Head of caudate nucleus (tissue), 42 donors: ENCODE measurements at regions not wholly inside any gene's neighbourhood (a gene's known extent, or its start where the extent isn't known, plus 50 kb on each side); places are given as distances from the start of the nearest gene placed in this dataset.

Source experiments
- DNase-seq, 42 donors: peaks; one replicate each; pipeline versions ENCODE4 v3.0.0 to v3.0.0-alpha.2; 2020 to 2021; ENCODE audit warnings: mixed read lengths in 7 of 42
- intact Hi-C: fragments of 100-400 bp; cut with DNase I; formaldehyde crosslinking; loops from one replicate; pipeline ENCODE4 v1.15.0; 2022

DNA sequence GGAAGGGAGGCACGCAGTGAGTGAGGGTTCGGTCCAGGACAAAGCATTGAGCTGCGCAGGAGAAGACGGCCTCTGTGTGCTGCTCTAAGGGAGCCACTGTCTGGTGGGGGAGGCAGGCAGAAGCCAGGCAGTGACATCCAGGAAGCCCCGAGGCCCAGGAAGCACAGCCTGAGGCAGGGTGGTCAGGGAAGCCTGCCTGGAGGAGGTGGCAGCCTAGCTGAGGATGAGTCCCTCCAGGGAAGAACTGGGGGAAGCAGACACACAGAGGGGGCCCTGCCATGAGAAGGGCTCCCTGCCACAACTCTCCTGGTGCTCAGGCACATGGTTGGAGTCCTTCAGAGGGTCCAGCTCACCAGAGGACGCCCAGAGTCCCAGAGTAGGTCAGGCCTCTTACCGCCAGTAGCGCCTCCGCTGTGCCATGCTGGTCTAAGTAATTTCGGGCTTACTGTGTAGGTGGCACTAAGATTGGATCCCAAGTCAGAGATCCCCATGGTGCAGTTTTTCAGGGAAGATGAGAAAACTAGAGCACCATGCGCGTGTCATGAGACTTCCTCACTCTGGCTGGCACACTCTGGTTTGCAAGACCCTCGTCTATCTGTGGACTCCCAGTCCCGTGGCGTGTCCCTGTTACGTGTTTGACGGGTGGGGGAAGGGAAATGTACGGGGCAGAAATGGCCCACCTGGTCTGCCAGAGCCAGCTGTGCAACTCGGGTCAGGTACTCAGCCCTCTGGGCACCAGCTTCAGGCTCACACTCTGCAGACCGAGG lies 887.2 kb downstream of the BRD1 start:
- intact Hi-C loops, result no loop called here
- DNase-seq, result peak in 9 of 42 donors; percentile 6 to 34 (median 14)

DNA sequence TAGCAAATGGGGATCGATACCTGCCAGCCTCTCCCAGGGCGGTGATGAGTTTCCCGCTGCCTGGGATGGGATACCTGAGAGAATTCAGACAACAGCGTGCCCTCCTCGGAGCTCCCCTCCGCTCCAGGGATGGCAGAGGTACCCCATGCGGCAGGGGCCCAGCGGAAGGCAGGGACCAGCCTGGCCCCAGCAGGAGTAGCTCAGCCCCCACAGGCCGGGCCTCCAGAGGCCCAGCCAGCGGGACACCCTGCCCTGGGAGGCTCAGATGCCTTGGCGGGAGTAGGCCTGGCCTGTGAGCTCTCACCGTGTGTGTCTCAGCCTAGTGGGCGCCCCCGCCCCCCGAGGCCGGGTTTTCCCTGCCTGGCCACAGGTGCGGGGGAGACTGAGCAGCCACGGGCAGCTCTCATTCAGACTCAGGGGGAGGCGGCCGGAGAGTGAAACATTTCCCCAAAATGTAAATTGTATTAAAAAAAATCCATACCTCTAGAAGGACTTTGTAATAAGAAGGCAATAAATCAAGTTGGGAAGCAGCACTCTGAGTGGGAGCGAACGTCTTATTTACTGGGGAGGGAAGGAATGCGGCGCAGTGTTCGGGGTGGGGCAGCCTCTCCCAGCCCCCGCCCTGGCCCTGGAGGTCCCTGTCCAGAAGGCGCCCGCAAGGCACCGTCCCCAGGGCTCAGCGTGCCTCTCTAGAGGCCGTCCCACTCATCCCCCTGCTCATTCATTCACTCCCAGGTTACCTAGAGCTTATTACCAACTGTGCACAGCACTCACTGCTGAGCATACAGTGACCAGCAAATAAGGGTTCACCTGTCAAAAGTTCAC lies 888.0 kb downstream of the BRD1 start:
- intact Hi-C loops, result no loop called here
- DNase-seq, result peak in 10 of 42 donors; percentile 2 to 37 (median 22)

DNA sequence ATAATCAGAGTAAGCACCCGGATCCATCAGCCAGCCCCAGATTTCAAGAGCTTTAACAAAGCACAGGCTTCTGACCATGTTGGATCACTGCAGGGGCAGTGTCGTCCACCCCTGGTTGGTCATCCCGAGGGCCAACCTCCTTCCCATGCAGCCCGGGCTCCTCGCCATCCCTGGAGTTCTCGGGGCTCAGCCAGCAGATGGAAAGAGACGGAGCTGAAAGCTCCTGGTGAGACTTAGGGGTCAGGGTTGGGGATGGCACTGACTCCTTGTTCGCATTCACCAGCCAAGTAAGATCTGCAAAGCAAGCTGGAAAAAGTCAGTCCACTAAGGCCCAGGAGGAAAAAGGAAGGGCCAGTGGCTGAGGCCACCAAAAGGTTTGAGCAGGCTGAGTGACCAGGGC lies 888.9 kb downstream of the BRD1 start:
- DNase-seq, result peak in 9 of 42 donors; percentile 8 to 52 (median 23)
- intact Hi-C loops, result no loop called here

DNA sequence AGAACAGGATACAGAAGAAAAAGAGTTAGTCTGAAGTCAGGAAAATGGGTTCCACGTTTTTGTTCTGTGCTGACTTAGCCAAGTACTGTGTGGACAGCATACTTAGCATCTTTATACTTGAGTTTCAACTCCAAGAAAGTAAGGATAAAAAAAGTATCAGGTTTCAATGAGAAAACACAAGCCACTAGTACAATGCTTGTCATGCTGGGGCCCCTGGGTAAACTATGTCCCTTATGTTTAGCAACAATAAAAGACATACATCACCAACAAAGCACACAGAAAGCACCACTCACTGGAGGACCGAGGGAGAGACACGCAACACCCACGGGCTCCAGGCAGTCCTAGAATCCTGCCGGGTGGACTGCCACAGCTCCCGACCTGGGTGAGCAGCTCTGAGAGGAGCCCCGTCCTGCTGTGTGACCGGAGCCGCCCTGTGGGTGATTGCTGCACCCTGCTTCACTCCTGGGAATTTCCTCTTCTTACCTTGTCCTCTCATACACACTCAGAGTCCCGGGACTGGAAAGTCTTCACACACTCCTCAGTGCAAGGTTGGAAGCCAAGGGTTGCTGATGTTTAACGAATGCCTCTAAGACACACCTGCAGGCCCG lies 890.5 kb downstream of the BRD1 start:
- intact Hi-C loops, result no loop called here
- peak in 9 of 42 donors; percentile 5 to 28 (median 15) for DNase-seq

DNA sequence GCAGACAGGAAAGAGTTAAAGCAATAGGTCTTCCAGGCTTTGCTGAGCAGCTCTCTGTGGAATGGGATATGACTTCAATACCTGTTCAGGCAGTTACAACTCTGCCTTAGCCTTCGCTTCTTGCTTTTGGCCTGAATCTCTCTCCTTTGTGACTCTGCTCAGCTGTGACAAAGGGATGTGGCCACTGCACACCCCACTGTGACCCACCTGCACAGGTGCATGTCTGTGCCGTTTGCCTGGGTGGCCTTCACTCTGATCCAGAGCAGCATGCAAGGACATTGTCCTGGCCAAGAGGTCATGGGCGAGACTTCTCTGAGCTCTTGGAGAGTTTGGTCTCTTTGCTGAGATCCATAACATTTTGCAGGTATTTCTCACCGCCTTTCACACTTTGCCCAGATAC lies 891.3 kb downstream of the BRD1 start:
- DNase-seq, result peak in 9 of 42 donors; percentile 2 to 22 (median 11)
- intact Hi-C loops, result no loop called here

DNA sequence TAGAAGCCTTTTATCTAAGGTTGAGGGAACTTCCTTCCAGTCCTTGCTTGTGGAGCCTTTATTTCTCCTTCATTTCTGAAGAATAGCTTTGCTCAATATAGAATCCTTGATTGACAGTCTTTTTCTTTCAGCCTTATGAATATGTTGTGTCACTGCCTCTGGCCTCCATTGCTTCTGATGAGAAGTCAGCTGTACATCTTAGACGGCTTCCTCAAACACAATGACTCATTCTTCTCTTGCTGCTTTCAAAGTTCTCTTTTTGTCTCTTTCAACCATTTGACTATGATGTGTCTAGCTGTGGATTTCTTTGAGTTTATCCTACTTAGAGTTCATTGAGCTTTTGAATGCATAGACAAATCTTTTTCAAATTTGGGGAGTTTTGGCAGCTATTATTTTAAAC lies 893.2 kb downstream of the BRD1 start:
- DNase-seq, result no peak
- intact Hi-C loops, result no loop called here

DNA sequence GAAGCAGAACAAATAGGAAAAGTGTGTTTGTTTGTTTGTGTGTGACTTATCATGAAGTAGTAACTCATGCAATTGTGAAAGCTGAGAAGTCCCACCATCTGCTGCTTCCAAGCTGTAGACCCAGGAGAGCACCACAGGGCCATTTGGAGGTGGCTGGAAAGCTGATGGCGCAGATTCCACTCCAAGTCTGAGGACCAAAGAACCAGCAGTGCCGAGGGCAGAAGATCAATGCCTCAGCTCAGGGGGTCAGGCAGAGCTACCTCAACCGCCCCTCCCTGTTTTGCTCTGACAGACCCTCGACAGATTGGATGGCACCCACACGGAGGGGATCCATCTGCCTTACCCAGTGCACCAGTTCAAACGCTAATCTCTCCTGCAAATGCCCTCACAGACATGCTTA lies 896.2 kb downstream of the BRD1 start:
- intact Hi-C loops, result no loop called here
- peak in 6 of 42 donors; percentile 3 to 28 (median 14) for DNase-seq

DNA sequence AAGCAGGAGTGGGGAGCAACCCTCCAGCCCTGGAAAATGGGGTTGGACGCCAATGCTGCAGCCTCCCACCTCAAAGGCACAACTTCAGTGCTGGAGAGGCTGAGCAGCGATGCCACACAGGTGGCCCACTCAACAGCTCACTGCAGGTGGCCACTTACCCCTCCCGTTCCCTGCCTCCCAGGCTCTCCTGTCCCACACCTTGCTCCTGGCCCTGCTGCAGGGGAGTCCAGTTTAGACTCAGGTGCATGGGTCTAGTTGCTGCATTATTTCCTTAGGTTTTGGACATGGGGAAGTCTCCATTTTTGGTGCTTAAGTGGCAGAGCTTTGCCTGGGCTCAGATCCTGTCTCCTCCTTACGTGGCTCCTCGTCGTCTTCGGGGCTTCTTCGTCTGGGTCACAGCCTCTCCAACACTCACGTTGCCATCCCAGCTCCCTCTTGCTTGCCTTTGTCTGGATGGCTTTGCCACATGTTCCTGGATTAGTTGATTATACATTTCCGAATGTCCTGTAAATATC lies 898.3 kb downstream of the BRD1 start:
- peak in 11 of 42 donors; percentile 4 to 35 (median 14) for DNase-seq
- intact Hi-C loops, result no loop called here

DNA sequence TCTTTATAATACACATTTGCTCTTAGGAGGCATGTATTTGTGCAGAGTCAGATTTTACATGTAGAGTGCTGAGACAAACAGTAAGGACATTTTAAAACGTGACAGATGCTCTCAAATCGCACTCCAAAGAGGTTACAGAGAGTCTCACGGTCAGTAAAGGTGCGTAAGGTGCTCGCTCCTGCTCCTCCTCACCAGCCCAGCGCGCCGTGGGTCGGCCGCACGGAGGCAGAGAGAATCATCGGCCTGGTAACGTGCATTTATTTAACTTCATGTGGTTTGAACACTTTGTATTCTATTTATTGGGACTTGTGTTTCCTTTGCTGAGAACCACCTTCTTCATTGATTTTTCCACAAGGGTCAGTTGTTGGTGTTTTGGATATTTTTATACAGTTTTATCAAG lies 900.1 kb downstream of the BRD1 start:
- intact Hi-C loops, result no loop called here
- DNase-seq, result peak in 2 of 42 donors; percentile 7 to 12

DNA sequence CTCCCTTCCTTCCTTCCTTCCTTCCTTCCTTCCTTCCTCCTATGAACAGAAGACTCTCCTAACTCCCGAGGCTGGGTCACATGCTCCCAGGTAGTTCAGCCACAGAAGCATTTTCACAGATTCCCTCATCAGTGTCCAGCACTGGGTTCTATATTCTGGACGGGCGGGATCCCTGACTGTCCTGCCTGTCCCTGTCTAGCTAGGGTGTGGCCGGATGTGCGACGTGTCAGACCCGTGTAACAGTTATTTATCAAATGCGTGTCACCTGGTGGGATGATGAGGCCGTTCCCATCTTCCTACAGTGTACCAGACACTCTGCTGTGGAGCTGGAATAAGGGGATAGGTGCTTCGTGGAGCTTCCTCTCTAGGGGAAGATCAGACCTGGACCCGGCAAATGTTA lies 901.0 kb downstream of the BRD1 start:
- DNase-seq, result peak in 10 of 42 donors; percentile 2 to 42 (median 12)
- intact Hi-C loops, result no loop called here

DNA sequence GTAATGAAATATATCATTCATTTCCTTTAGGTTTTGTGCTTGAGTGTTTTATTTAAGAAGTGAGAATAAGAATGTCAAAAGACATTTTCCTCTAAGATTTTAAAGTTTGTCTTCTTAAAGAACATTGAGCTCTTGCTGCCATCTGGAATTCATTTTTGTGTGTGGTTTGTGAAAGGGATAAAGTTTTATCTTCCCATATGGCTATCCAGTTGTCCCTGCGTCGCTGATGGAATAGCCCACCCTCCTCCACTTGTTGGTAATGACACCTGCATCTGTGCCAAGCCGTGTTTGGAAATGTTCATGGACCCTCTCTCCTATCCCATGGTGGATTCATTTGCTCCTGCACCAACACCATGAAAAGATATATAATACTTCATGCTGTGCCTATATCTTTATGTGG lies 901.5 kb downstream of the BRD1 start:
- intact Hi-C loops, result no loop called here
- peak in 4 of 42 donors; percentile 3 to 34 (median 8) for DNase-seq

DNA sequence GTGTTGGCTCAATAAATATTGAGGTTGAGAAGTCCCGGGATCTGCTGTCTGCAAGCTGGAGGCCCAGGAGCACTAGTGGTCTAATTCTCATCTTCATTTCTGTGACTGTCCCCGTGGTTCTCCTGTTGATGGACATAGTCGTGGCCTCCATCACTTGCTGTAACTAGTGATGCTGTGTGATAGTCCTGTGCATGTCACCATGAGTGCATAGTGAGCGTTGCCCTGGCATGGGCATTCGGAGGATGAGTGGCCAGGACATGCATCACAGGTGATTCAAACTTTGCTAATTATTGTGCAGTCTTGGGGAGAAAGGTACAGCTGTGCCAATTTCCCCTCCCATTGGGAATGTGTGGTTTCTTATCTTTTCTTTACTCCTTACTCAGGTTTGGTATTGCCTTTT lies 902.2 kb downstream of the BRD1 start:
- intact Hi-C loops, result no loop called here

DNA sequence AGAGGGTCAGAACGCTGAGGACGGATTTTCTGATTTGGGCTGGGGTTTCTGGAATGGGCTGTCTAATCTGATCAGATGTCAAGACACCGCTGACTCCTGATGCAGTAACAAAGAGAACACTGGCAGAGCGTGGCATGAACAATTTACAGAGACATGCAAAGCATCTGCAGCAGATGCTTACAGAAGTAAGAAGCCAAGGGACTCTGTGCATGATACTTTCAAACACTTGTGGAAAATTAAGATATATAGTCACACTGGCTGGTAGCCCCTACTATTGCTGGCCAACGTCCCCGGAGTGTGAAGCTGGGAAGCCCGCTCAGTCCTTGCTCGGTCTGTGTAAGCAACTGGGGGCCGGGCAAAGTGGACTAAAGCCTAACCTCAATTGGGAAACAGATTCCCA lies 903.7 kb downstream of the BRD1 start:
- peak in 9 of 42 donors; percentile 5 to 51 (median 14) for DNase-seq
- intact Hi-C loops, result no loop called here

More for the DNA sequence above, 902.2 kb downstream of the BRD1 start:
- DNase-seq, result peak in 8 of 42 donors; percentile 3 to 35 (median 7)

DNA sequence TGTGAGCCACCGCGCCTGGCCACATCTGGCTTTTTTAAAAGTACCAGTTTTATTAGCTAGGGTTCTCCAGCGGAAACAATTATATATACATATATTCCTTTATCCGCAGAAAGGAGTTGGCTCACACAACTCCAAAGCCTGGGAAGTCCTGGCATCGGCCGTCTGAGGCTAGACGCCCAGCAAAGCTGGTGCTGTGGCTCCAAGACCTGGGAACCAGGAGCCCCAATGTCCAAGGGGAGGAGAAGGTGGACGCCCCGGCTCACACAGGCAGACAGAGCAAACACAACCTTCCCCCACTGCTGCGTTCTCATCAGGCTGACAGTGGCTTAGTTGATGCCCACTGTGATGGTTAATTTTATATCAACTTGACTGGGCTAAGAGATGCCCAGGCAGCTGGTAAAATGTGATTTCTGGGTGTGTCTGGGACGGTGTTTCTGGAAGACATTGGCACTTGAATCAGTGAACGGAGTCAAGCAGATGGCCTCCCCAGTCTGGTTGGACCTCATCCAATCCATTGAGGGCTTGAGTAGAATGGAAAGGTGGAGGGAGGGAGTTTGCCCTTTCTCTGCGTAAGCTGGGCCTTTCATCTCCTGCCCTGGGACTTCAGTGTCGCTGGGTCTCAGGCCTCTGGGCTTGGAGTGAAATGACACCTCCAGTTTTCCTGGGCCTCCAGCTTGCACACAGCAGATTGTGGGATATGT lies 904.4 kb downstream of the BRD1 start:
- intact Hi-C loops, result no loop called here

DNA sequence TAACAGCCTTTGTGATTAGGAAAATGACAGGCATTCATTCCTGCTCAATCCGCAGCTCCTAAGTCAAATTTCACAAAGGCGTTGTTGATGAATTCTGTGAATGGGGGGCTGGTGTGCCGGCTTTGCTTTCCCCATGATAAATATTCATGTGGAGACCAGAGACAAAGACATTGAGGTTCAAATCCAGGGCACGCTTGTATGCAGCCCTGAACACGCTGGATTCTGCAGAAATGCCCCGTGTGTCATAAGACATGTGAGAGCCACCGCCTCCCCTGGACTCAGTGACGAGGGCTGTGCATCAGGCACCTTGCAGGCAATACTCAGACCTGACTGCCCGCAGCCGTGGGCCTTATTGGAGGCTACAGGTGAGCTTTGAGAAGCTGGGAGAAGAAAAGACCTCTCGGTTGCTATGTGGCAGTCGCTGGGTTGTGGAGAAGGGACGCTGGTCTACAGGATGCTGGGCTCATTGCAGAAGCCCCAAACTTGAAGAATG lies 906.2 kb downstream of the BRD1 start:
- intact Hi-C loops, result no loop called here
- peak in 41 of 42 donors; percentile 34 to 91 (median 79) for DNase-seq

More for the DNA sequence above, 904.4 kb downstream of the BRD1 start:
- peak in 11 of 42 donors; percentile 6 to 48 (median 16) for DNase-seq

DNA sequence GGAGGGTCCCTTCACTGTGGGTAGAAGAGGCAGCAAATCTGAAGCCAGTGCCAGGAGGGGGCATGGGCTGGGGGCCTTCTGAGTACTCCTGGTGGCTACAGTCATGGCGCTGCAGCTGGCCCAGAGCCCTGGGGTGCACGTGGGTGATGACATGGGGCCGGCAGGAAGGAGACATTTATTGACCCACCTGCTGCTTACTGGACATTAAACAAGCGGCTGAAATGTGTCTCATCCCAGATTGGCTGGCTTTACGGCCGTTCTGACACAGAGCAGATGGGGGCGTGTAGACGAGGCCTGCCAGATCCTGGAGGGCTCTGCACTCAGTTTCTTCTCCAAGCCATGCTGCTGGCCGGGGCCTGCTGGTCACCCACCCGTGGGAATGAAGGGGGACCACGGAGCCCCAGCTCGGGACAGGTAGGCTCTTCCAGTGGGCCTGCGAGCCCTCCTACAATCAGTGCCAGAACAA lies 906.9 kb downstream of the BRD1 start:
- peak in 31 of 42 donors; percentile 10 to 86 (median 53) for DNase-seq
- intact Hi-C loops, result no loop called here

DNA sequence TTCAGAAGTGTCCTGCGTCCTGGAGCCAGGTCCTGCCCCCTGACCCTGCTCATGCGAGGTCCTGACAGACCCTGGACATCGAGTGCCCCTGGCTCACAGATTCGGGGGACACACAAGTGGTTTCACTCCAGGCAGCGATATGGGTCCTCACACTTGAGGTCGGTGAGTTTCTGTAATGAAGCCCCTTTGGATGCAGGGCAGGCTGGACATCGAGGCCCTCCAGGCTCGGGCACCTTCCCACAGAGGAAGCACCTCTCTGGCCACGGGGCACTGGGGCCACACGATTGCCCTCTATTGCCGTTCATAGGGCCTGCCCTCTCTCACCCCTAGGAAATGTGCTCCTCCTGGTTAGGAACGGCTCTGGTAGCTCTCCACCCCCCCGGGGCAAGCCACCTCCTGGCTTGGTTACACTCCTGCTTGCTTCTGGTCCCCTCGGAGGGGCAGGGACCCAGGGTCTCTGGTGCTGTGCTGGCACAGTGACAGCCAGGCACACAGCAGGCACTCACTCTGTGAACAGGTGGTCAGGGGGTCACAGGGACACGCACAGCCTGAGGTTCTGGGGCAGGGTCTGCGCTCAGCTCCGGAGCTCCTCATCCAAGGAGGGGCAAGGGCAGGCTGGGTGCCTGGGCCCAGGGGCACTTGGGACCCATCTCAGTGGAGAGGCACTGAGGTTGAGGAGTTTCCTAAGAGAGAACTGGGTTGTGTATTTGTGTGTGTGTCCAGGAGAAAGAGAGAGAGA lies 907.7 kb downstream of the BRD1 start:
- intact Hi-C loops, result no loop called here
- peak in 10 of 42 donors; percentile 4 to 43 (median 14) for DNase-seq

DNA sequence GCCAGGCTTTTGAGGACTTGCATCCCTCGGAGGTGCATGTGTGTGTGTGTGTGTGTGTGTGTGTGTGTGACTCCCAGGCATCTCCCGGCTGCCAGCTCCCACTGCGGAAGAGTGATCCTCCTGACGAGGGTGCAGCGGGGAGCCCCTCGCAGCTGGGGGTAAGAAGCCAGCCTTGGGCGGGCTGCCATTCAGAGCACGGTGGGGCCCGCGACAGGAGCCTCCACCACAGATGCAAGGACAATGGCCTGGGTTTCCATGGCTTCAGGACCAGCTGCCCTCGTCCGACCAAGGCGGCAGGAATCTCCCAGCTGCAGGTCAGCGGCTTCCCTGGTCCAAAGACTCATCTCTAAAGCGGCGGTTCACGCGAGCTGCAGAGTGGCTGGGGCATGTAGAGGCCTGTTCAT lies 908.5 kb downstream of the BRD1 start:
- intact Hi-C loops, result no loop called here
- DNase-seq, result peak in 23 of 42 donors; percentile 9 to 71 (median 45)
